Lung microvascular endothelial cell (primary cell): ENCODE measurements at regions not wholly inside any gene's neighbourhood (a gene's known extent, or its start where the extent isn't known, plus 50 kb on each side); places are given as distances from the start of the nearest gene placed in this dataset.
"Not testable (repeated sequence)": the region's sequence is repeated elsewhere in the genome, so short reads cannot be mapped to it uniquely, and the experiment has no call there.

Experiments used
- DNase-seq, 2 donors: peaks; one replicate each; pipeline versions ENCODE4 v3.0.0 to v3.0.0-alpha.2; 2010; ENCODE audit warnings: low read depth in 2 of 2

DNA sequence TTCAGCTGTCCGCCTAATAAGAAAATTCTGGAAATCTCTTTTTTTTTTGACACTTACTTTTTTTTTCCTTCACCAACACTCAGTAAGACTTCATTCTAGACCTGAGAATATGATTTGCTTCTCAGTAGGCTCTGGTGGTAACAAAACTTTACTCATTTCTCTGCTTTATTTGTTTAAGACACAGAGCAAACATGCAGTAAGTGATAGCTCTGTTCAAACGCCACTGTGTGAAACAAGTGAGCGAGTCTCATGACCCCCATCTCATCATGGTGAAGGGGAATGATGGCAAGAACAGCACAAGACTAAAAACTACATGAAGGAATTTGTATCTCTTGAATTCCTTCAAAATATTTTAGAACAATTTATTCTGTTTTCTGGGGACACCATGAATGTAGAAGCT is 541.6 kb upstream of the POU3F2 start:
- DNase-seq, result no peak

DNA sequence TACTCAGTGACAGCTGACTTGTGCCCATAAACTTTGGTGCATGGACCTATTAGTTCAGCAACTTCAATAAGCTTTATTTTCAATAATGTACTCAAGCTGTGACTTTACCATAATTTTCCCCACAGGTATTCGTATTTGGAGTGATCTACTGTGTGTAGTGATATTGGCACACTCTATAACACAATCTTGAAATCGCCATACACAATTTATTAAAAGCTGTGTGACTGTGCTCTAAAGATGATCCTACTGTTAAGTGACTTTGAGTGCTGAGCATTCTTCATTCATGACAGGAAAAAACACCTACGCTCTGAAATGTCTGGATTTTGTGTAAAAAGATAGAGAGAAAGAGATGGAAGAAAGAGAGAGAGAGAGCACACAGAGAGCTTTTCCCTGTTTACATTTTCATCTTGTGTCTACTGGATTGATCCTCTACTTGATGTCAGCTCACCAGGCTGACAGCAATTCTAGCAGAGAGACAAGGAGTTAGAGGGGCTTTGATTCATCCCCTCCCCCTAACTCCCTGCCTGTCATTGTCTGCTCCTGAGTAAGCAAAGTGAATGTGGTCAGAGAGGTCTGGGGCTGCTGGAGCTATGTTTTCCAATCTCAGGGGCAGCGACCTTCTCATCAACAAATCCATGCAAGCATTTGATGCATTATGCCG is 538.7 kb upstream of the POU3F2 start:
- DNase-seq, result no peak

- no peak for DNase-seq
Measured at GRCh38 chr6:98308564-98308963, 525.8 kb upstream of the POU3F2 start.

- no peak for DNase-seq
Measured at GRCh38 chr6:98310443-98310842, 523.9 kb upstream of the POU3F2 start.

- DNase-seq, result no peak
Measured at GRCh38 chr6:98323605-98324004, 510.8 kb upstream of the POU3F2 start.

GRCh38 chr6:98324446-98324845 is 509.9 kb upstream of the POU3F2 start:
- DNase-seq, result no peak

GRCh38 chr6:98325366-98325765 is 509.0 kb upstream of the POU3F2 start:
- DNase-seq, result no peak

GRCh38 chr6:98333273-98333672 is 501.1 kb upstream of the POU3F2 start:
- no peak for DNase-seq

- DNase-seq, result no peak
Measured at GRCh38 chr6:98335594-98335993, 498.8 kb upstream of the POU3F2 start.

DNA sequence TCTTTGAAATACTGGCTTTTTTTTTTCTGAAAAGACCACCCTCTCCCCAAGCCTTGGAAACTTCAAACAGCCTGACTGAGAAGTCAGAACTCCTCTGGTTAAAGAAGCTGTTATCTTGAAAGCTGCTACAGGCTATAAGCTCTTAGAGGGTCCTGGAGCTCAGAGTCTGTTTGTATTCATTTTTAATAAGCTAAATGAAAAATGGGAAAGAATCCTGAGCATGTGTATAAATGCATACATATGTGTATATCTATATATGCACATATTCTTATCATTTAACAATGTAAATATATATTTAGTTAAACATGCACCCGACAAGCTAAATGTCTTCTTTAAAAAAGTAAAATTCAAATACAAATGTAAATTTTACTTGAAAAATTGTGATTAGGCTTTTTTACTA is 494.9 kb upstream of the POU3F2 start:
- no peak for DNase-seq

DNA sequence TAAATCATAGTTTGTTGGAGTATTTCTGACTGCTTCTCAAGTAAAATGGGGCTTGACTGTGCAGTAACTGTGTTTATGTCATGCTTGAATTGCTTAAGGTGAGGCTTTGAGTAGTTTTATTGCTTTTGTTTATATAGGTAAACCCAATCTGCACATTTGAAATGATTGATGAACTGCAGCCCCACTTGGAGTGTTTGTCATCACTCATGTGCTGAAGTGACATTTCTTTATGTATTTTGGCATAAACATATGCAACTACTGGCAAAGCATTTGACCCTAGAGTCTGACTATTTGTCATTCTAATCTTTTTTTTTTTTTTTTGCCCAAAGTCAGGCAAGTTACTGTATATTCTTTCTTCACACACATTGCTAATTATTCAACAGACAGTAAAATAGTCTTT is 491.4 kb upstream of the POU3F2 start:
- no peak for DNase-seq

DNA sequence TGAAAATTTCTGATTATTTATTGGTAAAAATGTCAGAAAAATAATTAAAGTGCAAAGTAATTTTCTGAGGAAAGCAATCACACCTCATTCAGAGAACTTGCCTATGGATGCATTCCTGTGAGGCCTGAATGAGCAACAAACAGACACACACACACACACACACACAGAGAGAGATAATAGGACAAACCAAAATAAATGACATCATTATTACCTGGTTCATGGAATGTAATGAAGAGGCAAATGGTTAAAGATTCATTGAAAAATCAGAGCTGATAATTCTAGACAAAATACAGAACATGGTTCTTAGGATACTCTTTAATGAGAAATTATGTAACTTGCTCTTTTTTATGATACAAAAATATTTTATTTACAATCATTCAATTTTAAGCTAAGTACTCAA is 490.6 kb upstream of the POU3F2 start:
- DNase-seq, result no peak

DNA sequence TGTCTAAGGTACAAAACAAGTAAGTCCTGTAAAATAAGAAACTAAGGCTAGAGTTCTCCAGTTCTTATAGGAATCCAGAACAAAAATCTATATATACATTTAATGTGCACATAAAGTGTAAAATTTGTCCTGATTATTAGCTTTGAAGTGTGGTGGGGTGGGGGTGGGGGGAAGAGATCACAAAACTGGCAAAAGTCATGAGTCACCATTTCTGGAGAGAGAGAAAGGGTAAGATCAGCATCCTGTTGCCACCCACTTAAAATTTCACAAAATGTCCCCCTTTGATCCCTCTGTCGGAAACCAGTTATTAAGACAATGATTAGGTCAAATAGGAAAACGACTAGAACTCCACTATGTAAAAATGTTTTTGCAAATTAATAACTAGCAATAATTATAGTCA is 482.0 kb upstream of the POU3F2 start:
- DNase-seq, result no peak

DNA sequence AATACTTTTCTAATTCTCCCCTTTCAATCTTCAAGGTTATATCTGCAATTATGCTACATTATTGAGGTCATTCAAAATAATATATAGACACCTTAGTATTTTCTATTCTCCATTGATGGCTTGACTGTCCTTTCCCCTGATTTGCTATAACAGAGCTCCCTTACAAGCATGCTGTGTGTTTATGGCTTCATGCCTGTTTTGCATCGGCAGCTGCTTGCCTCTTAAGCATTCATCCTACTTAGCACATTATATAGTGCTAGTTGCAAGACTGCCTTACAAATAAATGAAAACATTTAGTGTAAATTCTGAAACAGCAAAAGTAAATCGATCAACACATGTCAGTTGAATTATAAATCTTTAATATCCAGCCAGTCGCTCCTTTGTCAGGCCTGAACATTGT is 476.2 kb upstream of the POU3F2 start:
- no peak for DNase-seq

GRCh38 chr6:98366371-98366770 is 468.0 kb upstream of the POU3F2 start:
- no peak for DNase-seq

DNA sequence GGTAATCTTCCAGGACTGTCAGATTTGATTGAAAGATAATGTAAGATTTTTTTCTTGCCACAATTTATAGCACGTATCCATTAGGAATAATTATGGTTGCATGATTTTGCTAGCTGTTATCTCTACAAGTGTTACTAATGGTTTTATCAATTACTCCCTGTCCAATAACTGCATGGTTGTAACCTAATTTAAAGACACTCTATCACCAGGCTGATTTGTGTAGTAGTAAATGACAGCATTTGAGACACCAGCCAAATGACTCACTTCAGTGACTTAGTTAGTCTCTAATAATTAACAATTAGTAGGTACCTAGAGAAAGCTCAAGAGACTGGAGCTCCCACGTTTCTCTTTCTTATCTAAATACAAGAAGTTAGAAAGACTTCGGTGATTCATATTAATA is 453.8 kb upstream of the POU3F2 start:
- DNase-seq, result no peak

DNA sequence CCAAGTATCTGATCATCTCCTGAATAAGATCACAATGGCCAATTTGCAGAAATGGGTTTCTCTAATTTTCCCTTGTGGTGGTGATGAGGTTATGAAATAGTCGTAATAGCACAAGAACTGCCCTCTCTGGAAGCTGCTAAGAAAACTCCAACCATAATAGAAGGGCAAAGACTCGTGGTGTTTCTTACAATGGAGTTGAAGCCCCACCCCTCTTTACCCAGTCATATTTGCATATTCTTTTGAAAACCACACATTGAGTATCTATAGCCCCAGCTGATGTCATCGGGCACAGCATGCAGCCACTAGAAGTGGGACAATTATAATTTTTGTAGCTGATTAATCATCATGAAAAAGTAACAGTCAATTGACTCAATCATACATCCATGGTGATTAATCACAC is 452.1 kb upstream of the POU3F2 start:
- no peak for DNase-seq

DNA sequence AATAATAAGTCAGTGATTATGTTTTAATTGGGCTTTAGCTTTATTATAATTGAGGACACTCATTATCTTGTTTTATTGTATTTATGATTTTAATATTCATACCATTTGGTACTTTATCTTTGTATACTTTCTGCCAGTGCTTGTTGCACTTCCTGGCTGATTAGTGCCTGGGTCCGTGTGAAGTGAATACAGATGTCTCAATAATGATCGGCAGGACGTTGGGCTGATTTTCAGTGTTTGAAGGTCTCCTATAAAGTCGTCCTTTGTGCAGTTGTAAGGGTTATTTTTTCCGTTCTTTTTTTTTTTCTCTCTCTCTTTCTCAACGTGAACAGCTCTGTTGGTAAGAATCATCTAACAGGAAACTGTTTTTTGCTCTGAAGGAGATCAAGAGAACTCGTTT is 450.0 kb upstream of the POU3F2 start:
- DNase-seq, result no peak

DNA sequence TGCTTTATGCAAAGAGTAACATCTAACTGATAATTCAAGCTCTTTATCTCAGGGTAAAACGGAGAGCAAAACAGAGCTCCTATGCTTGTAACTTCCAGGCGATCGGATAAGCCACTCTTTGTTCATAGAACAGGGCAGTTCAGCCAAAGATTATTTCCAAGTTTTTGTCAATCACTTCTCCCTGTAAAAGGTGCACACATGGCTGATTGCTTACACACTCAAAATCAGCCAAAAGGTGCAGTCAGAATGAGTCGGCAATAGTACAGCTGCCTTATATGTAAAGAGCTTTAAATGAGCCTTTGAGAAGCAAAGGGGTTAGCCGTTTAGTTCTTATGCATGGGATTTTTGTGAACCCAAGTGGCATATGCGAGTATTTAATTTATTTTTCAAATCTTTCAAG is 449.6 kb upstream of the POU3F2 start:
- no peak for DNase-seq

GRCh38 chr6:98395610-98396166 is 438.7 kb upstream of the POU3F2 start:
- no peak for DNase-seq

- no peak for DNase-seq
Measured at GRCh38 chr6:98416027-98416426, 418.3 kb upstream of the POU3F2 start.

- DNase-seq, result not testable (repeated sequence)
Measured at GRCh38 chr6:98416497-98417158, 417.7 kb upstream of the POU3F2 start.

- no peak for DNase-seq
Measured at GRCh38 chr6:98433325-98434056, 400.9 kb upstream of the POU3F2 start.
